BE2C (cell line): ENCODE measurements at regions not wholly inside any gene's neighbourhood (a gene's known extent, or its start where the extent isn't known, plus 50 kb on each side); places are given as distances from the start of the nearest gene placed in this dataset.
"Not testable (repeated sequence)": the region's sequence is repeated elsewhere in the genome, so short reads cannot be mapped to it uniquely, and the experiment has no call there.

Source experiments
- DNase-seq: peaks from one replicate; pipeline ENCODE4 v3.0.0-alpha.2; 2020
- H3K27me3 ChIP-seq: fragments of 250-450 bp; sonication (Bioruptor Pico); 2 replicates; pipeline ENCODE4 v1.5.1; 2020; ENCODE audit warnings: mild to moderate bottlenecking
- H3K36me3 ChIP-seq: fragments of 250-450 bp; sonication (Bioruptor Pico); 2 replicates; pipeline ENCODE4 v1.5.1; 2020; ENCODE audit warnings: mild to moderate bottlenecking
- H3K4me1 ChIP-seq: fragments of 250-450 bp; sonication (Bioruptor Pico); 2 replicates; pipeline ENCODE4 v1.5.1; 2020
- H3K4me3 ChIP-seq: 2 replicates; pipeline ENCODE4 v1.5.1; 2011; ENCODE audit warnings: low read depth, low read length
- H3K9me3 ChIP-seq: fragments of 250-450 bp; sonication (Bioruptor Pico); 2 replicates; pipeline ENCODE4 v1.5.1; 2020
- CTCF ChIP-seq: IDR thresholded peaks from 2 replicates; pipeline ENCODE4 v1.5.1; 2012; ENCODE audit warnings: mild to moderate bottlenecking, low read depth, low read length

- no peak for DNase-seq
- Histone ChIP-seq H3K36me3 (no peaks in the 10 kb centered on the region), H3K9me3 (no peaks in the 10 kb centered on the region), H3K27me3 (no peaks in the 10 kb centered on the region), H3K4me1 (no peaks in the 10 kb centered on the region), H3K4me3 (no peak overlapping the region)
- no peak for TF ChIP-seq CTCF
These were observed 410.3 kb upstream of the LMO3 start for GRCh38 chr12:17016116-17016864.

- no peak for TF ChIP-seq CTCF
- Histone ChIP-seq H3K36me3 (no peaks in the 10 kb centered on the region), H3K9me3 (no peaks in the 10 kb centered on the region), H3K27me3 (no peaks in the 10 kb centered on the region), H3K4me3 (no peak overlapping the region), H3K4me1 (no peaks in the 10 kb centered on the region)
- no peak for DNase-seq
These were observed 409.5 kb upstream of the LMO3 start for GRCh38 chr12:17015501-17015900.

GRCh38 chr12:17007442-17008040, 401.6 kb upstream of the LMO3 start:
- H3K27me3 ChIP-seq, H3K4me3 ChIP-seq, DNase-seq, H3K4me1 ChIP-seq, H3K36me3 ChIP-seq, H3K9me3 ChIP-seq: not testable (repeated sequence)

GRCh38 chr12:16998538-16998937, 392.6 kb upstream of the LMO3 start:
- H3K4me1 ChIP-seq, H3K36me3 ChIP-seq, H3K9me3 ChIP-seq, DNase-seq, H3K27me3 ChIP-seq, H3K4me3 ChIP-seq: not testable (repeated sequence)

- no peaks in the 10 kb centered on the region for H3K36me3 ChIP-seq
- no peak for TF ChIP-seq CTCF
- H3K4me1 ChIP-seq: no peaks in the 10 kb centered on the region
- H3K4me3 ChIP-seq: no peak overlapping the region
- H3K9me3 ChIP-seq: no peaks in the 10 kb centered on the region
- no peak for DNase-seq
- H3K27me3 ChIP-seq: no peaks in the 10 kb centered on the region
These were observed 378.5 kb upstream of the LMO3 start for GRCh38 chr12:16984484-16984883.

GRCh38 chr12:16972923-16973770, 367.2 kb upstream of the LMO3 start:
- no peak for DNase-seq
- Histone ChIP-seq H3K9me3 (no peaks in the 10 kb centered on the region), H3K36me3 (no peaks in the 10 kb centered on the region), H3K4me1 (no peaks in the 10 kb centered on the region), H3K27me3 (no peaks in the 10 kb centered on the region), H3K4me3 (no peak overlapping the region)
- no peak for TF ChIP-seq CTCF

GRCh38 chr12:16962889-16963288, 356.9 kb upstream of the LMO3 start:
- Histone ChIP-seq H3K36me3 (no peaks in the 10 kb centered on the region), H3K4me3 (no peak overlapping the region), H3K9me3 (no peaks in the 10 kb centered on the region), H3K4me1 (no peaks in the 10 kb centered on the region), H3K27me3 (no peaks in the 10 kb centered on the region)
- no peak for TF ChIP-seq CTCF
- no peak for DNase-seq
